ENCODE measurements at regions not wholly inside any gene's neighbourhood (a gene's known extent, or its start where the extent isn't known, plus 50 kb on each side); places are given as distances from the start of the nearest gene placed in this dataset.

DNA sequence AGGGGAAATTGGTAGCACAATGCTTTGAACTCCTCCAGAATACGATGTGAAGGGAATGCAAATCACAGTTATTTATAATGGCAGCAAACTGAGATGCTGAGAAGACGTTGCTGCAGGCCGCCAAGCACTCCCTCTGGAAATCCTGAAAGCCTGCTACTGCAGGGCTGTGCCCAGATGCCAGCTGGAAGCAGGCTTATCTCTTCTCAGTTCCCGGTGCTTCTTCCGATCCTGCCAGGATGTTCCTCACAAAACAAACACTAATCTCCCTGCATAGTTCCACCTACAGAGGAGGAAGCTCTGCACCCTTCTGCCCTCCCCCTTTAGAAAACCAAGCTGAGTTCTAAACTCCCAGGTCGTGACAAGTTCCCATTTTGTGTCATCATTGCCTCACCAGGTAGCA lies 201.7 kb upstream of the BCL6 start:
- Mint-ChIP-seq H3K4me1 (peaks cover 5% of the 10 kb centered on the region), H3K27ac (no peak overlapping the region), H3K36me3 (ENCODE audit: low read depth) (no peaks in the 10 kb centered on the region), H3K9me3 (ENCODE audit: low read depth) (no peaks in the 10 kb centered on the region), H3K27me3 (no peaks in the 10 kb centered on the region), H3K4me3 (no peak overlapping the region)
- intact Hi-C loops (cut with DNase I, micrococcal nuclease): no loop called here
- no peak for DNase-seq
- ATAC-seq: no peak
- ChIA-PET CTCF (interaction anchor here (2.3 kb wide), 1 partner anchor 8 kb away, joined by 8 read pairs; no protein-coding TSS in a partner anchor), POLR2A (no interaction called here)

DNA sequence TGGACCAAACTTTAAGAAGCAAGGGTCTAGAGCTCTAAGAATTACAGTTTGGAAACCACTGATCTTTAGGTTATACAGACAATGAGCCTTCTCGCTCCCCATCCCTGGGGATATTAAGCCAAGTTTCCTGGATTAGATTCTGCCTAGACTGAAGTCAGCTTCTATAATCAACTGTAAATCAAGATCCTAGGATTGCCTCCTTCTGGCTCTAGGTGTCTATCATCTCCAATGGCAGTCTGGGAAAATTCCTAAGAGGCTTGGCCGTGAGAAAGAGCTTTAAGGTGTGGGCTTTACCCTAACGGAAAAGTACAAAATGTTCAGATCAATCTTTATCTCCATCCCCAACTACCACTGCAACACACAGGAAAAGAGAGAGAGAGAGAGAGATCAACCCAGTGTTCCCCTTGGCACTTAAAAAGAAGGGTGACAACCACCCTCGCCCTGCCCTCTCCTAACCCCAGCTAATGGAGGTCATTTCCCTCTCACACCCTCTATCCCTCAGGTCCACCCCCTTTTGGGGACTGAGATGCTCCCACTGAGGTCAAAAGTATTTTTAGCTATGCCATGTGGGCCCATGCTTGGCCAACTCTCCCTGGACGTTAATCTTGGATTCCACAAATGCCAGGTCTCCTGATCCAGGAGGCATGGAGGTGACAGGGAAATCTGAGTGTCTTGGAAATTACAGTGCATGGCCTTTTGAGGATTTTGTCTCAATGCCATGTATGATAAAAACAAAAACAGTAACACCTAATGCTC lies 202.8 kb upstream of the BCL6 start:
- H3K27ac Mint-ChIP-seq: no peak overlapping the region
- no peaks in the 10 kb centered on the region for H3K27me3 Mint-ChIP-seq
- intact Hi-C loops (cut with DNase I, micrococcal nuclease): no loop called here
- no peak for ATAC-seq
- DNase-seq: no peak
- H3K9me3 Mint-ChIP-seq (ENCODE audit: low read depth): no peaks in the 10 kb centered on the region
- no peak overlapping the region for H3K4me3 Mint-ChIP-seq
- H3K36me3 Mint-ChIP-seq (ENCODE audit: low read depth): no peaks in the 10 kb centered on the region
- ChIA-PET CTCF (interaction anchor here (0.8 to 2.3 kb wide), 3 partner anchors 7 to 196 kb away, joined by 3 to 8 read pairs (median 4); no protein-coding TSS in a partner anchor), POLR2A (interaction anchor here (0.6 kb wide), 1 partner anchor 1066 kb away, joined by 5 read pairs; no protein-coding TSS in a partner anchor)
- peaks cover 5% of the 10 kb centered on the region for H3K4me1 Mint-ChIP-seq

DNA sequence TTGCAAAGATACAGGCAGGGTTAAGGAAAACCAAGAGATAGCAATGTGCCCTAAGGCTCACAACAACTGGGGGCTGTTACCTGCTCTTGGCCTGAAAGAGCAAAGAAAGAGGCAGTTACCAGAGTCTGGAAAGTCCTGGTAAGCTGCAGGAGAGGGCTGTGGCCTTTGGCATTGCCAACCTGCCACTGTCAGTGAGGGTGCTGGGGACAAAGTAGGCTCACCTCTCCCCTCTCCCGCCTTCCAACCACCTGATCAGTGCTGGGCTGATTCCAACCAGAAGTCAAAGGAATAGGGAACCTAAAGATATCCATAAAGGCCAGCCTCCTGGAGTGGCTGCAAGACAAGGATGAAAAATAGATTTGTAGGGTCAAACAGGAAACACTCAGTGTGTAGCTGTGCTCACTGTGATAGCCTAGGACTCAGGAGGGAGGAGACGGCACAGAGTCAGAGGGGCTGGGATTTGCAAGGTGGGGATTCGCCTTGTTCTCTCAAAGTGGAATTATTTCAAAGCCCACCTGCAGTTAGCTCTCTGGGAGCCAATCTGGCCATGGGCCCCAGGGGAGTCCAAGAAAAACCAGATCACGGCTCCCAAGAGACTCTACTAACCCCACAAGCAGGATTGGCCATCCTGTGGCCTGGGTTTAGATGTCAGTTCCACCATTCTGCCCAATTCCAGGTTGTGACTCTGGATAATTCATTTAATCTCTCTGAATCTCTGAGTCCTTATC lies 204.0 kb upstream of the BCL6 start:
- H3K27me3 Mint-ChIP-seq: no peaks in the 10 kb centered on the region
- no peak overlapping the region for H3K27ac Mint-ChIP-seq
- H3K36me3 Mint-ChIP-seq (ENCODE audit: low read depth): no peaks in the 10 kb centered on the region
- no peak for DNase-seq
- ATAC-seq: no peak
- POLR2A ChIA-PET: interaction anchor here (0.6 kb wide), 1 partner anchor 212 kb away, joined by 3 read pairs; no protein-coding TSS in a partner anchor
- intact Hi-C loops (cut with DNase I, micrococcal nuclease): no loop called here
- no peaks in the 10 kb centered on the region for H3K9me3 Mint-ChIP-seq (ENCODE audit: low read depth)
- peaks cover 5% of the 10 kb centered on the region for H3K4me1 Mint-ChIP-seq
- no peak overlapping the region for H3K4me3 Mint-ChIP-seq
- CTCF ChIA-PET: interaction anchor here (0.6 to 1.4 kb wide), 3 partner anchors 8 to 941 kb away, joined by 3 to 4 read pairs (median 3); no protein-coding TSS in a partner anchor

DNA sequence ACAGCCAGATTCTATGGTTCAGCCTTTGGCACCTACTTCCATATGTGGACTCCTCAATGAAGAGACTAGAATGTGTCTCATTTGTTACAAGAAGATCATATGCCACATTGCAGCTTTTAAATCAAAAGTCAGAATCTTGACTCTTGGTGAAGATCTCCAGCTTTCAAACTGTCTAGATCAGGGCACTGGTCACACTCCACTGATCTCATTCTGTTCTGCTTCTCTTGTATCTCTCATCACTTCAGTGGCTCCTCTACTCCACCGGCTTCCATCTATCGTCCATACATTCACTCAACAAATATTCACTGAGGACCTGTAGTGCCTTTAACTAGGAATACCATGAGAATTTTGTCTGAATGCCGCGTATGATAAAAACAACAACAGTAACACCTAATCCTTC lies 203.3 kb upstream of the LPP start:
- POLR2A ChIA-PET: interaction anchor here (0.8 kb wide), 1 partner anchor 249 kb away, joined by 3 read pairs; no protein-coding TSS in a partner anchor
- CTCF ChIA-PET: no interaction called here
- intact Hi-C loops (cut with DNase I, micrococcal nuclease): no loop called here

DNA sequence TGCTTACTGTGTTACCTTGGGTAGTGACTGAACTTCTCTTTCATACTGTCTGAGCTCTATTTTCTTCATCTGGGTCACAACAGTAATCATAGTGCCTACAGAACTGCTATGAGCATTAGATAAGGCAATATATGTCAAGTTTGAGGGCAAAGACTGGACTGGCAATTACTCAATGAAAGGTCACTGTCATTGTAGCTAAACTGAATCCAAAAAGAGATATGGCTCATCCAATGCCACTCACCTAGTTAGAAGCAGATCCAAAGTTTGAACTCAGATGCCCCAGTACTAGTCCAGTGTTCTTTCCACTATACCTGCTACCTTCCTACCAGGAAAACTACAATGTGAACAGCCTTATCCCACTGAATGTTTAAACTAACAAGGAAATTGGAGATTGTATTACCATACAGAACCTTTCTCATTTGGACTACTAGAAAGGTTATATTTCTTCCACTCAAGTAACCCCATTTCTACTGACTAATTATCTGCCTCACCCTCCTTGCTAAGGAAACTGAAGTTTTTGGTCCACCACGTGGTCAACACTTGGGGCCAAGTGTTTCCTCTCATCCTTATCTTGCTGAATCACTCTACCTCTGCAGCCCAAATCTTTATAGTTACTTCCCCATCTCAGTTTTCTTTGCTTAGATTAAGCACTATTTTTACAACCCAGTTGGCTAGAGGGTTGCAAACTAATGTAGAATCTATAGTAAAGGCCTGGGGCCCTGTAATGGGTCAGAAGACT lies 202.3 kb upstream of the LPP start:
- Mint-ChIP-seq H3K36me3 (ENCODE audit: low read depth) (no peaks in the 10 kb centered on the region), H3K4me3 (no peak overlapping the region), H3K27me3 (no peaks in the 10 kb centered on the region), H3K9me3 (ENCODE audit: low read depth) (no peaks in the 10 kb centered on the region), H3K4me1 (peaks cover 20% of the 10 kb centered on the region), H3K27ac (no peak overlapping the region)
- intact Hi-C loops (cut with DNase I, micrococcal nuclease): no loop called here
- DNase-seq (no peak), ATAC-seq (no peak)
- ChIA-PET CTCF (no interaction called here), POLR2A (no interaction called here)

More for the DNA sequence above, 203.3 kb upstream of the LPP start:
- ATAC-seq (no peak), DNase-seq (no peak)
- no peaks in the 10 kb centered on the region for H3K9me3 Mint-ChIP-seq (ENCODE audit: low read depth)
- H3K36me3 Mint-ChIP-seq (ENCODE audit: low read depth): no peaks in the 10 kb centered on the region
- H3K4me1 Mint-ChIP-seq: peaks cover 14% of the 10 kb centered on the region
- H3K4me3 Mint-ChIP-seq: no peak overlapping the region
- H3K27ac Mint-ChIP-seq: no peak overlapping the region
- H3K27me3 Mint-ChIP-seq: no peaks in the 10 kb centered on the region

DNA sequence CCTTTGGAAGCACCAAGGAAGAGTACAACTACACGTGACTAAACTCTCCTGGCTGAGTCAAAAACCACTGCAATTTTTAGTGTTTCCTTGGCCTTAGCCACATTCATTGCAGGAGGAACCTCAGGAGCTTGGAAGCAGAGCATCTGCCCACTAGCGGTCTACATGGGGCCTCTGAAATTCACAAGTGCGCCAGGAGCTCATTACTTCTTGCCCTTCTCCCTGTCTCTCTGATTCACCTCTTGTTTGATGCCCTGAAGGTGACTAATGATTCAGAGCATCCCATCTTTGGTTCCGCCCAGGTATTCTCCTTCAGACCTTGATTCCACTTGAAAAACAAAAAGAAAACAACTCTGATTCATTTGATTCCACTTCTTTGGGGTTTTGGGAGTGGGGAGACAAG lies 201.1 kb upstream of the LPP start:
- H3K36me3 Mint-ChIP-seq (ENCODE audit: low read depth): no peaks in the 10 kb centered on the region
- intact Hi-C loops (cut with DNase I, micrococcal nuclease): no loop called here
- DNase-seq (no peak), ATAC-seq (no peak)
- no peak overlapping the region for H3K27ac Mint-ChIP-seq
- CTCF ChIA-PET: interaction anchor here (1.0 kb wide), 1 partner anchor 154 kb away, joined by 3 read pairs; no protein-coding TSS in a partner anchor
- H3K9me3 Mint-ChIP-seq (ENCODE audit: low read depth): no peaks in the 10 kb centered on the region
- POLR2A ChIA-PET: no interaction called here
- H3K4me3 Mint-ChIP-seq: no peak overlapping the region
- no peaks in the 10 kb centered on the region for H3K27me3 Mint-ChIP-seq
- peaks cover 29% of the 10 kb centered on the region for H3K4me1 Mint-ChIP-seq

DNA sequence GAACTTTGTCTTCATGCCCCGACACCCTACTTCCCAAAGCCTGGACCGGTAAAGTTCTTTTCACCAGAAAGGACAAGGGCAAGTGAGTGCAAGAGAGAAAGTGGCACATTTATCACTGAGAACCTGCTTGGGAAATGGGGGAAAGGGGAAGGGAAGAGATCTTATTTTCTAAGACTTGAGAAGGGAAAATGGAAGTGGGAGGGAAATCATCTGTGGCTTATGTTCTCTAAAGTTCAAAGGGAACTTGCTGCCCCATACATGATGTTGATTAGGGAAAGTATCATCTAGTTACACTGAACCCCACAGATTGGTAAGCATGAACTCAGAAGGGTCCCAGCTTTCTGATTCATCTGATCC lies 199.5 kb upstream of the LPP start:
- intact Hi-C loops (cut with DNase I, micrococcal nuclease): no loop called here
- peaks cover 39% of the 10 kb centered on the region for H3K4me1 Mint-ChIP-seq
- POLR2A ChIA-PET: no interaction called here
- CTCF ChIA-PET: interaction anchor here (0.6 to 1.7 kb wide), 4 partner anchors 8 to 531 kb away, joined by 3 to 8 read pairs (median 3); no protein-coding TSS in a partner anchor
- H3K27ac Mint-ChIP-seq: no peak overlapping the region
- H3K9me3 Mint-ChIP-seq (ENCODE audit: low read depth): no peaks in the 10 kb centered on the region
- no peaks in the 10 kb centered on the region for H3K27me3 Mint-ChIP-seq
- H3K36me3 Mint-ChIP-seq (ENCODE audit: low read depth): no peaks in the 10 kb centered on the region
- DNase-seq (no peak), ATAC-seq (no peak)
- H3K4me3 Mint-ChIP-seq: no peak overlapping the region

DNA sequence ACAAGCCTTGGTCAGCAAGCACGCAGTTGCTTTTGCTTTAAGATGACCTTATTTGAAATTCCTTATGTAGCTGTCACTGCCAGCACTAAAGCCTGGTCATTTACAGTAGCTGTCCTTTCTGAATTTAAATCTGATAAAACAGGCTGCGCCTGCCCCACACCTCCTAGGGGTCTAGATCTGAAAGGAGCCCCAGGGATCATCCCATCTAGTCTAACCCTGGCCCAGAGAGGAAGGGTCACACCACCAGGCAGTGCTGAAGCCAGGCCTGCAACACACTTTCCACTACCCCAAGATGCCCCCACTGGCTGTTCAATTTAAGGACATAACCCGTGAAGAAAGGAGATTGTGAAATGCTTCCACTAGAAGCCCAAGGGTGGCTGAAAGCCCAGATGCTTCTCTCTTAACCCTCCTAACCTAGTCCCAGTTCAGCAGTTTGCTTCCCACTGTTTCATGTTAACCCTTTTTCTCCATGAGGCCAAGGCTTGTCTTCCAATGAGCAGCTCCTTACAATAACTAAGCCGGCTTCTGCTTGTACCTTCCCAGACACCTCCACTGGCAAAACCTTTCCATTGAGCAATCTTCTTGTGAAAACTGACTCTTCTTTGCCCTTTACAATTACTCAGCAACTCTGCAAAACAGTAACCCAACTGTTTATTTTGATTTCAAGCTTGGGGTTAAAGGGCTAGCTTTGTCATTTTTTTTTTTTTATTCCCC lies 198.9 kb upstream of the LPP start:
- DNase-seq (no peak), ATAC-seq (no peak)
- H3K4me3 Mint-ChIP-seq: no peak overlapping the region
- intact Hi-C loops (cut with DNase I, micrococcal nuclease): no loop called here
- no peaks in the 10 kb centered on the region for H3K9me3 Mint-ChIP-seq (ENCODE audit: low read depth)
- no peak overlapping the region for H3K27ac Mint-ChIP-seq
- peaks cover 39% of the 10 kb centered on the region for H3K4me1 Mint-ChIP-seq
- H3K36me3 Mint-ChIP-seq (ENCODE audit: low read depth): no peaks in the 10 kb centered on the region
- ChIA-PET POLR2A (no interaction called here), CTCF (interaction anchor here (0.9 to 1.9 kb wide), 3 partner anchors 8 to 214 kb away, joined by 3 to 8 read pairs (median 5); no protein-coding TSS in a partner anchor)
- H3K27me3 Mint-ChIP-seq: no peaks in the 10 kb centered on the region

DNA sequence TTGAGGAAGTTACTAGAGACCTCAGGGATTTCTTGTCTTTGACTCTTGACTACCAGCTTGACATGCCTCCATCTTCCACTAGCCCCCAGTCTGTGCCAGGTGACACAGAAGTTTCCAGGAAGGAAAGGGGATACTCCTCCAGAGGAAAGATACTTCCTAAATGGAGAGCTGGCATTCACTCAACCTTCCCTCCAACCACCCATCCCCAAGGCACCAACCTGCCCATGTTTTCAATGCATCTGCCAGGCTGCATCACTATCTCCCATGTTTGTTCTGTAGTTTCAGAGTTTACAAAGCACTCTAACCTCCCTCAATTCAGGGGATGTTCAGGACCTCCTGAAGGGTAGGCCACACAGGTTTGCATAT lies 198.4 kb upstream of the LPP start:
- ChIA-PET CTCF (interaction anchor here (0.7 to 1.9 kb wide), 3 partner anchors 9 to 215 kb away, joined by 4 to 8 read pairs (median 5); no protein-coding TSS in a partner anchor), POLR2A (no interaction called here)
- Mint-ChIP-seq H3K4me3 (no peak overlapping the region), H3K27ac (no peak overlapping the region), H3K9me3 (ENCODE audit: low read depth) (no peaks in the 10 kb centered on the region), H3K36me3 (ENCODE audit: low read depth) (no peaks in the 10 kb centered on the region), H3K4me1 (peaks cover 39% of the 10 kb centered on the region), H3K27me3 (no peaks in the 10 kb centered on the region)
- ATAC-seq (no peak), DNase-seq (no peak)
- intact Hi-C loops (cut with DNase I, micrococcal nuclease): no loop called here

DNA sequence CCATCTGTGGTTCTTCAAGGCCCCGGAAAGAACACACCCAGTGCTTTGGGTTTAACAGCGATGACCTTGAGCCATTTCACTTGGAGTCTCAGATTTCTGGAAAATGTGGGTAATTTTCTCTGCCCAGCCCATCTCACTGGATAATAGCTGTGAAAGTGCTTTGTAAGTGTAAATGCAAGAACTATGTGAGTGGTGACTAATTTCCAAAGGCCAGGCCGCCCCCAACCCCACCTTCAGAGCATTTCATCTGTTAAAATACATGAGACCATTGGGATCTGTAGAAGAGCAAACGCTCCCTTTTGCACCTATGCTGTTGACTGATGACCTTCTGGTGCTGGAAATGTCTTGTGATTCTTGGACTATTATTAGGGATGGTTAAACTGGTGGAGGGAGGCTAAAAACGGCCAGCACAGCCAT lies 196.8 kb upstream of the LPP start:
- Mint-ChIP-seq H3K4me1 (peaks cover 34% of the 10 kb centered on the region), H3K9me3 (ENCODE audit: low read depth) (no peaks in the 10 kb centered on the region), H3K27me3 (no peaks in the 10 kb centered on the region), H3K27ac (no peak overlapping the region), H3K36me3 (ENCODE audit: low read depth) (no peaks in the 10 kb centered on the region), H3K4me3 (no peak overlapping the region)
- POLR2A ChIA-PET: no interaction called here
- intact Hi-C loops (cut with DNase I, micrococcal nuclease): no loop called here
- ATAC-seq (peak; percentile 37), DNase-seq (peak; percentile 29)
- CTCF ChIA-PET: interaction anchor here (0.6 to 1.5 kb wide), 2 partner anchors 9 to 234 kb away, joined by 3 to 4 read pairs; no protein-coding TSS in a partner anchor

DNA sequence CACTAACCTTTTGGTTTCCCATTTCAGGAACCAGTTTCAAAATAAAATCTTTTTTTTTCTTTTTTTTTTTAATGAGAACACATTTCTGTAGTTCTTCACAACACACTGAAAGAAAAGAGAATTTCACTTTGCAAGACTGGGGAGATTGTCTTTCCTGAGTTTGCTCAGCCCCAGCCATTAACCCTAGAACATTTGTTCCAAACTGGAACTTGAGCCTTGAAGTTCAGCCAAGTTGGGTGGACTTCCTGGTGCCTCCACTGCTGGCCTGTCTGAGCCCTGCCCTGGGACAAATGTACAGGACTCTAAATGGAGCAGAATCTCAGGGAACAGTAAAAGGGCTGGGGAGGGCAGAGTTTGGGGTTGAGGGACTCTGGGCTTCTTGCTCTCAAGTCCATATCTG lies 196.4 kb upstream of the LPP start:
- Mint-ChIP-seq H3K4me1 (peaks cover 34% of the 10 kb centered on the region), H3K4me3 (no peak overlapping the region), H3K9me3 (ENCODE audit: low read depth) (no peaks in the 10 kb centered on the region), H3K27me3 (no peaks in the 10 kb centered on the region), H3K27ac (no peak overlapping the region), H3K36me3 (ENCODE audit: low read depth) (no peaks in the 10 kb centered on the region)
- DNase-seq (no peak), ATAC-seq (no peak)
- POLR2A ChIA-PET: no interaction called here
- intact Hi-C loops (cut with DNase I, micrococcal nuclease): no loop called here
- CTCF ChIA-PET: interaction anchor here (0.6 to 1.5 kb wide), 2 partner anchors 9 to 234 kb away, joined by 3 to 4 read pairs; no protein-coding TSS in a partner anchor
